ENCODE measurements at regions not wholly inside any gene's neighbourhood (a gene's known extent, or its start where the extent isn't known, plus 50 kb on each side); places are given as distances from the start of the nearest gene placed in this dataset.

DNA sequence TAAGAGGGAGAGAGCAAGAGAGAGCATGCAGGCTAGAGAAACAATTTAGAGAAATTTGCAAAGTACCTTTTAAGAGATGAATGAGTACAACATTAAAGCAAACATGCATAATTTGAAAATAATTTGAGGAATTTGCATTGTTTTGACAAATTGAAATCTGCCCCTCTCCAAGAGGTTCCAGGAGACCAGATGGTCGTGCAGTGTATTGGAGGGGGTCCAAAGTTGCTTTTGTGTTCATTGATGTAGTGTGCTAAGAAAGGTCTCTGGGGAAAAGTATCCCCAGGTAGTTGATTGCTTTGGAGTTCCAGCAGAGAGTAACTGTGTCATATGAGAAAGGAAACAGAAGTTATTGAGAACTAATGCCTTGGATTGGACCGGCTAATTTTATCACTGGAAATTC is 635.0 kb upstream of the TENM3 start:
- no peak overlapping the region for H4K8ac ChIP-seq (ENCODE audit: low read depth in 2 of 2, low read length in 2 of 2)
- no peak overlapping the region for H3K4me3 ChIP-seq (ENCODE audit: insufficient read depth, low read depth, low read length)
- no peak overlapping the region for H2AFZ ChIP-seq (replicated peaks; ENCODE audit: low read length, poor library complexity)
- no peak overlapping the region for H3K23ac ChIP-seq (ENCODE audit: low read depth, low read length)
- no peak overlapping the region for H2BK20ac ChIP-seq (ENCODE audit: low read depth, low read length)
- TF ChIP-seq MAFK (IDR thresholded peaks at IDR 0.05; ENCODE audit: low read depth, low read length) (no peak), CHD1 (IDR thresholded peaks at IDR 0.05; ENCODE audit: low read depth, low read length) (no peak)
- H3K4ac ChIP-seq (ENCODE audit: low read depth, low read length), result no peak overlapping the region
- H2AK9ac ChIP-seq (replicated peaks; ENCODE audit: low read depth, low read length, poor library complexity), result no peak overlapping the region
- H3K4me1 ChIP-seq (ENCODE audit: control insufficient read depth, insufficient read depth, low read length), result peaks cover 2% of the 10 kb centered on the region
- no peak overlapping the region for H2AK5ac ChIP-seq (ENCODE audit: low read depth, low read length)
- no peak overlapping the region for H3K14ac ChIP-seq (replicated peaks; ENCODE audit: low read depth, low read length)
- H3K9me3 ChIP-seq (ENCODE audit: control insufficient read depth, insufficient read depth, low read length), result no peaks in the 10 kb centered on the region
- H3K27ac ChIP-seq (ENCODE audit: insufficient read depth, low read length), result no peak overlapping the region
- WGBS, 2 experiments (ENCODE audit: extremely low coverage in 2 of 2, insufficient read length in 1 of 2), result 0% methylated on average over 1 of the region's 2 CpGs; no CpG with 5 or more reads in 1 of the 2 experiments
- no peak overlapping the region for H3K18ac ChIP-seq (ENCODE audit: low read depth, low read length)
- H2BK120ac ChIP-seq (ENCODE audit: low read depth, low read length), result no peak overlapping the region
- BruUV-seq (replicated peaks), result no TSS peak
- no peak overlapping the region for H2BK15ac ChIP-seq (ENCODE audit: low read depth, low read length)
- POLR2A ChIA-PET (ENCODE audit: unreplicated experiment), result no interaction called here
- H3K36me3 ChIP-seq (ENCODE audit: control insufficient read depth, insufficient read depth, low read length), result no peaks in the 10 kb centered on the region
- in situ Hi-C loops (cut with MboI; ENCODE audit: low sequenced_read_pairs) (no loop called here), intact Hi-C loops (cut with micrococcal nuclease) (no loop called here), dilution Hi-C loops (cut with HindIII; ENCODE audit: low sequenced_read_pairs, unreplicated experiment) (no loop called here)
- DNase-seq (no peak), ATAC-seq (ENCODE audit: low read depth) (no peak)
- no peaks in the 10 kb centered on the region for H3K9me1 ChIP-seq (ENCODE audit: insufficient read depth, low read length)
- no peaks in the 10 kb centered on the region for H3K27me3 ChIP-seq (ENCODE audit: control insufficient read depth, insufficient read depth, low read length)
- H4K20me1 ChIP-seq (ENCODE audit: insufficient read depth, low read length), result no peaks in the 10 kb centered on the region
- no peak overlapping the region for H3K4me2 ChIP-seq (ENCODE audit: low read depth, low read length)
- no peak overlapping the region for H3K56ac ChIP-seq (ENCODE audit: extremely low read depth, insufficient read depth, low read length)
- CTCF ChIA-PET, result no interaction called here
- H3K9ac ChIP-seq (ENCODE audit: low read depth, low read length), result no peak overlapping the region
- no peak overlapping the region for H4K5ac ChIP-seq (ENCODE audit: low read depth, low read length)
- H4K91ac ChIP-seq (ENCODE audit: insufficient read depth, low read depth, low read length), result no peak overlapping the region
- no peaks in the 10 kb centered on the region for H3K79me1 ChIP-seq (ENCODE audit: low read depth in 1 of 2, low read length in 2 of 2)
- H2BK5ac ChIP-seq (ENCODE audit: low read depth, low read length, poor library complexity, severe bottlenecking), result no peak overlapping the region

All from IMR-90 (cell line).